Esophagus muscularis mucosa (tissue), 4 donors: ENCODE measurements at regions not wholly inside any gene's neighbourhood (a gene's known extent, or its start where the extent isn't known, plus 50 kb on each side); places are given as distances from the start of the nearest gene placed in this dataset.

Experiments used
- DNase-seq: peaks from one replicate; pipeline ENCODE4 v3.0.0-alpha.2; 2017; ENCODE audit errors: extremely low spot score
- H3K27ac ChIP-seq, 4 donors: fragments of 200-600 bp; sonication (generic); replicated peaks in 1 of 4; 1 replicate in 3 of 4; 2 replicates in 1 of 4; pipeline ENCODE4 v1.5.1; 2016 to 2019; ENCODE audit warnings: mild to moderate bottlenecking in 1 of 4
- H3K27me3 ChIP-seq, 4 donors: fragments of 200-600 bp; sonication (generic); one replicate each; pipeline versions ENCODE4 v1.5.1 to v1.6.0; 2016 to 2019
- H3K36me3 ChIP-seq, 4 donors: fragments of 200-600 bp; sonication (generic); one replicate each; pipeline ENCODE4 v1.5.1; 2016 to 2019
- H3K4me1 ChIP-seq, 4 donors: fragments of 200-600 bp; sonication (generic); one replicate each; pipeline ENCODE4 v1.5.1; 2016 to 2019
- H3K4me3 ChIP-seq, 4 donors: fragments of 200-600 bp; sonication (generic); 1 replicate in 2 of 4; 2 replicates in 2 of 4; pipeline ENCODE4 v1.5.1; 2016 to 2019; ENCODE audit warnings: mild to moderate bottlenecking in 4 of 4, moderate library complexity in 1 of 4
- H3K9me3 ChIP-seq, 4 donors: fragments of 200-600 bp; sonication (generic); 1 replicate in 3 of 4; 2 replicates in 1 of 4; pipeline ENCODE4 v1.5.1; 2016 to 2019
- EP300 ChIP-seq: sonication (generic); formaldehyde crosslinking; IDR thresholded peaks from one replicate; pipeline ENCODE4 v1.6.1; 2017; ENCODE audit warnings: antibody characterized with exemption
- POLR2A ChIP-seq: fragments of 450-650 bp; IDR thresholded peaks from one replicate; pipeline ENCODE4 v1.6.1; 2017; ENCODE audit warnings: antibody characterized with exemption, moderate library complexity, mild to moderate bottlenecking, low read depth
- POLR2AphosphoS5 ChIP-seq, 2 donors: sonication (generic); formaldehyde crosslinking; IDR thresholded peaks; one replicate each; pipeline ENCODE4 v1.6.1; 2017; ENCODE audit warnings: antibody characterized with exemption in 2 of 2
- WGBS: methylation state at CpG from one replicate; pipeline ENCODE4 v1.1.5; 2018; 5-methylcytosine and 5-hydroxymethylcytosine counted together
- intact Hi-C: fragments of 100-400 bp; cut with DNase I; formaldehyde crosslinking; loops from one replicate; pipeline ENCODE4 v1.15.1; 2023
- TF ChIP-seq, protein P1 (sequence below), 3 experiments: fragments of 200-600 bp in 2 of 3; fragments of 450-650 bp in 1 of 3; sonication (generic) in 2 of 3; IDR thresholded peaks; one replicate each; pipeline ENCODE4 v1.5.1; 2017 to 2019; ENCODE audit warnings: antibody characterized with exemption in 3 of 3, mild to moderate bottlenecking in 2 of 3, moderate library complexity in 1 of 3

GRCh38 chr21:28212061-28212460 is 780.6 kb downstream of the LTN1 start:
- WGBS = 65% methylated on average over 2 of the region's 2 CpGs

GRCh38 chr21:28207436-28208173 is 785.1 kb downstream of the LTN1 start:
- Histone ChIP-seq H3K36me3 (no peaks in the 10 kb centered on the region), H3K4me3 (no peak overlapping the region), H3K27ac (no peak overlapping the region), H3K27me3 (no peaks in the 10 kb centered on the region), H3K9me3 (no peaks in the 10 kb centered on the region), H3K4me1 (peaks cover 0 to 5% (median 0%) of the 10 kb centered on the region in 4 donors)
- 70% methylated on average over 9 of the region's 9 CpGs for WGBS
- no peak for TF ChIP-seq EP300
- TF ChIP-seq POLR2A = no peak
- no peak for TF ChIP-seq POLR2AphosphoS5 (IDR thresholded peaks at IDR 0.05)
- TF ChIP-seq, protein P1, sequence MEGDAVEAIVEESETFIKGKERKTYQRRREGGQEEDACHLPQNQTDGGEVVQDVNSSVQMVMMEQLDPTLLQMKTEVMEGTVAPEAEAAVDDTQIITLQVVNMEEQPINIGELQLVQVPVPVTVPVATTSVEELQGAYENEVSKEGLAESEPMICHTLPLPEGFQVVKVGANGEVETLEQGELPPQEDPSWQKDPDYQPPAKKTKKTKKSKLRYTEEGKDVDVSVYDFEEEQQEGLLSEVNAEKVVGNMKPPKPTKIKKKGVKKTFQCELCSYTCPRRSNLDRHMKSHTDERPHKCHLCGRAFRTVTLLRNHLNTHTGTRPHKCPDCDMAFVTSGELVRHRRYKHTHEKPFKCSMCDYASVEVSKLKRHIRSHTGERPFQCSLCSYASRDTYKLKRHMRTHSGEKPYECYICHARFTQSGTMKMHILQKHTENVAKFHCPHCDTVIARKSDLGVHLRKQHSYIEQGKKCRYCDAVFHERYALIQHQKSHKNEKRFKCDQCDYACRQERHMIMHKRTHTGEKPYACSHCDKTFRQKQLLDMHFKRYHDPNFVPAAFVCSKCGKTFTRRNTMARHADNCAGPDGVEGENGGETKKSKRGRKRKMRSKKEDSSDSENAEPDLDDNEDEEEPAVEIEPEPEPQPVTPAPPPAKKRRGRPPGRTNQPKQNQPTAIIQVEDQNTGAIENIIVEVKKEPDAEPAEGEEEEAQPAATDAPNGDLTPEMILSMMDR (IDR thresholded peaks at IDR 0.05) = no peak
- intact Hi-C loops = no loop called here
- no peak for DNase-seq

More at GRCh38 chr21:28212061-28212460, 780.6 kb downstream of the LTN1 start:
- DNase-seq = no peak
- no peak for TF ChIP-seq POLR2A
- no peak for TF ChIP-seq EP300
- TF ChIP-seq, protein P1 (IDR thresholded peaks at IDR 0.05) = no peak
- TF ChIP-seq POLR2AphosphoS5 (IDR thresholded peaks at IDR 0.05) = no peak
- no peaks in the 10 kb centered on the region for H3K9me3 ChIP-seq
- no peak overlapping the region for H3K4me3 ChIP-seq
- no peaks in the 10 kb centered on the region for H3K36me3 ChIP-seq
- H3K4me1 ChIP-seq = peaks cover 9 to 19% (median 11%) of the 10 kb centered on the region in 4 donors
- H3K27ac ChIP-seq = no peak overlapping the region
- intact Hi-C loops = no loop called here
- no peaks in the 10 kb centered on the region for H3K27me3 ChIP-seq

GRCh38 chr21:28200726-28201125 is 792.0 kb downstream of the LTN1 start:
- Histone ChIP-seq H3K27me3 (no peaks in the 10 kb centered on the region), H3K4me1 (no peaks in the 10 kb centered on the region), H3K4me3 (no peak overlapping the region), H3K36me3 (no peaks in the 10 kb centered on the region), H3K9me3 (no peaks in the 10 kb centered on the region), H3K27ac (no peak overlapping the region)
- 53% methylated on average over 2 of the region's 2 CpGs for WGBS
- intact Hi-C loops = no loop called here
- TF ChIP-seq EP300 = no peak
- no peak for TF ChIP-seq POLR2A
- TF ChIP-seq POLR2AphosphoS5 (IDR thresholded peaks at IDR 0.05) = no peak
- TF ChIP-seq, protein P1 (IDR thresholded peaks at IDR 0.05) = no peak
- no peak for DNase-seq

GRCh38 chr21:28196981-28197380 is 795.7 kb downstream of the LTN1 start:
- no peaks in the 10 kb centered on the region for H3K9me3 ChIP-seq
- no peaks in the 10 kb centered on the region for H3K4me1 ChIP-seq
- no peak overlapping the region for H3K4me3 ChIP-seq
- no peaks in the 10 kb centered on the region for H3K36me3 ChIP-seq
- no peak overlapping the region for H3K27ac ChIP-seq
- intact Hi-C loops = no loop called here
- no peaks in the 10 kb centered on the region for H3K27me3 ChIP-seq
- 87% methylated on average over 2 of the region's 2 CpGs for WGBS
- TF ChIP-seq POLR2AphosphoS5 (IDR thresholded peaks at IDR 0.05) = no peak
- TF ChIP-seq, protein P1 (IDR thresholded peaks at IDR 0.05) = no peak
- TF ChIP-seq EP300 = no peak
- no peak for TF ChIP-seq POLR2A
- no peak for DNase-seq

- Histone ChIP-seq H3K4me3 (no peak overlapping the region), H3K27ac (no peak overlapping the region), H3K9me3 (no peaks in the 10 kb centered on the region), H3K27me3 (no peaks in the 10 kb centered on the region), H3K4me1 (no peaks in the 10 kb centered on the region), H3K36me3 (no peaks in the 10 kb centered on the region)
- TF ChIP-seq POLR2A (no peak), EP300 (no peak), POLR2AphosphoS5 (IDR thresholded peaks at IDR 0.05) (no peak)
- TF ChIP-seq, protein P1 (IDR thresholded peaks at IDR 0.05) = no peak
- intact Hi-C loops = no loop called here
- 42% methylated on average over 2 of the region's 2 CpGs for WGBS
- no peak for DNase-seq
These were observed 799.5 kb downstream of the LTN1 start for GRCh38 chr21:28193189-28193588.
